ENCODE measurements at regions not wholly inside any gene's neighbourhood (a gene's known extent, or its start where the extent isn't known, plus 50 kb on each side); places are given as distances from the start of the nearest gene placed in this dataset.
A peak's percentile ranks its signal among the peaks of the same experiment; 100 is the strongest.

DNA sequence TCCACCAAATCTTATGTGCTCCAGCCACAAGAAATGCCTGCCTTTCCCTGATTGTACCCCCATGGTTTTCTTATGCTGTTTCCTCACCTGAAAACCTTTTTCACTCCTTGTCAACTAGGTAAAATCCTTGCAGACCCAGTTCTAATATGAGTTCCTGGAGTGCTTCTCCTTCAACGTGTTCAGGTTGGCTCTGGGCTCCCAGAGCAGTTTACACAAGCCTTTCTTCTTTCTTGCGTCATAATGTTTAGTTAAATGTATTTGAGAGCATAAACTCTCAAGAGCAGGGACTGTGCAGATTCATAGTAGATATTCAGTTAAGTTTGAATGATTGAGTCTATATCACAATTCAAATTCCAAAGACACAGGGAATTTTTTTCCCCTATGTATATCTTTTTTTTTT is 484.8 kb upstream of the CCDC196 start:
- ChIA-PET CTCF (no interaction called here), POLR2A (no interaction called here)
- H3K4me3 ChIP-seq (ENCODE audit: low read depth, low read length), result no peak overlapping the region
- TF ChIP-seq, protein P1, sequence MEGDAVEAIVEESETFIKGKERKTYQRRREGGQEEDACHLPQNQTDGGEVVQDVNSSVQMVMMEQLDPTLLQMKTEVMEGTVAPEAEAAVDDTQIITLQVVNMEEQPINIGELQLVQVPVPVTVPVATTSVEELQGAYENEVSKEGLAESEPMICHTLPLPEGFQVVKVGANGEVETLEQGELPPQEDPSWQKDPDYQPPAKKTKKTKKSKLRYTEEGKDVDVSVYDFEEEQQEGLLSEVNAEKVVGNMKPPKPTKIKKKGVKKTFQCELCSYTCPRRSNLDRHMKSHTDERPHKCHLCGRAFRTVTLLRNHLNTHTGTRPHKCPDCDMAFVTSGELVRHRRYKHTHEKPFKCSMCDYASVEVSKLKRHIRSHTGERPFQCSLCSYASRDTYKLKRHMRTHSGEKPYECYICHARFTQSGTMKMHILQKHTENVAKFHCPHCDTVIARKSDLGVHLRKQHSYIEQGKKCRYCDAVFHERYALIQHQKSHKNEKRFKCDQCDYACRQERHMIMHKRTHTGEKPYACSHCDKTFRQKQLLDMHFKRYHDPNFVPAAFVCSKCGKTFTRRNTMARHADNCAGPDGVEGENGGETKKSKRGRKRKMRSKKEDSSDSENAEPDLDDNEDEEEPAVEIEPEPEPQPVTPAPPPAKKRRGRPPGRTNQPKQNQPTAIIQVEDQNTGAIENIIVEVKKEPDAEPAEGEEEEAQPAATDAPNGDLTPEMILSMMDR (IDR thresholded peaks at IDR 0.05; ENCODE audit: insufficient read depth, low read length, missing control alignments), result no peak
- no peak for DNase-seq (ENCODE audit: low read depth, low spot score)

DNA sequence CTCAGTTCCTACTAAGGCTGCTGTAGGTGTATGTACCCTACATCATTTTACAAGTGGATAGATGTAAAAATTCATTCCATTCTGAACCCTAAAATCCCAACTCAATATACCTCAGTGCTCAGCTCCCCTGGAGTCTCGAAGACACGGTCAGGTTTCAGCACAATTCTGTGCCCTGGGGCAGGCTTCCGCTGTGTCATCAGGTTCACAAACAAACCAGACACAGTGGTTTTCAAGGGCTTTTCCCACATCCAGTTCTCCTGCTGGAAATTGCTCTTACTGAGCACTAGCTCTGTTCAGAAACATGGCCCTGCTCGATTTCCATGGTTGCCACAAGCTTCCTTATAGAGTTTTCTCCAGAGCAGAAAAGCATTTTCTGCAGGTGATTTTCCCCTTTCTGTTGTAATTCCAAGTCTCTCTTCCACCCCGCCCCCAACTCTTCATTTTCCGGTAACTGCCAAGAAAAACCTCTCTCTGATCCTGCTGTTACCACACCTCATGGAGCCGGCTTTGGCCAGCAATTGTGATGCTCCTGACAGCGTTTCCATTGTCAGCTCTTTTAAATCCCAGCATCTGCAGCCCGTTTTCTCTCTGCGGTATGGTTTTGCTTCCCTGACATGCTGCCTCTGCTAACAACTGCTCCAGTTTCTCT is 483.0 kb upstream of the CCDC196 start:
- POLR2A ChIA-PET, result no interaction called here
- TF ChIP-seq, protein P1 (IDR thresholded peaks at IDR 0.05; ENCODE audit: insufficient read depth, low read length, missing control alignments), result no peak
- CTCF ChIA-PET, result no interaction called here
- DNase-seq (ENCODE audit: low read depth, low spot score), result no peak
- no peak overlapping the region for H3K4me3 ChIP-seq (ENCODE audit: low read depth, low read length)

DNA sequence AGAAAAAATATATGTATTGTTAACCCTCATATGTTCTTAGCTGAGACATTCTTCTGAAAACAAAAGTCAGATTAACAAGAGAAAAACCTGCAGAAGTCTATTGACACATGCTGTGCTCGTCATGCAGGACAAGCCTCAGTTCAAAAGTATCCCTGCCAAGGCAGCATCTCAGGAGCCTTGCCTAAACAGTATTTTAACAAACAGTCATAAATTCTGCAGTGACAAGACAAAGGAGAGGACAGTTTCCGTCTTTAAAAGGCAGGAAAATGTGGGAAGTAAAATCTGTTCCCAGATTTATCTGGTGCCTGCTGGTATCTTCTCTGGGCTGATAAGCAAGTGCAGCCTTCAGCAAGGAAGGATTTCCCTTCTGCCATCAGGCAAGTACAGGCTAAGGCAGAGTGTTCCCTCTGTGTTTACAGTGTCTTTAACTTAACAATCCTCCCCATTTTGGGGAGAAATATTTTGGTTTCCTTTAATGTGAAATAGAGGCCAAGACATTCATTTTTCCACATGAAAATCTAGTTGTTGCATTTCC is 480.2 kb upstream of the CCDC196 start:
- DNase-seq (ENCODE audit: low read depth, low spot score), result no peak
- CTCF ChIA-PET, result no interaction called here

DNA sequence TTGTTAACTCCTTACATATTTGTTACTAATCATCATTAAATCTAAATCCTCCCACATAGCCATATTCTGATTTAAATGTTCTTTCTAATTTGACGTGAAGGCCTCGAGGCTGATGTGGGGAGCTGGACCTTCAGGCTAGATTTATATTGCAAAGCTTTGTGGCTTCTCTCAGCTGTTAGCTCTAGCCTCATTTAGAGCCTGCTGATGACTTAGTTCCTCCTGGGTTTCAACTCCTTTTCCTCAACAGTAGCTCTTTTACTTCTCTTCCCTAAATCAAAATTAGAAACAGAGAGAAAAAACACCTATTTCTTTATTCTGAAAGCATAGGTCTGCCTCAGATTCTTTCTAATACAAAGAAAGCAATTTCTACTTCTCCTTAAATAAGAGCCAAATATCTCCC is 477.5 kb upstream of the CCDC196 start:
- no peak overlapping the region for H3K4me3 ChIP-seq (ENCODE audit: low read depth, low read length)
- ChIA-PET CTCF (interaction anchor here (0.7 to 1.1 kb wide), 3 partner anchors 50 to 184 kb away, joined by 3 read pairs; no protein-coding TSS in a partner anchor), POLR2A (no interaction called here)
- no peak for DNase-seq (ENCODE audit: low read depth, low spot score)
- TF ChIP-seq, protein P1 (IDR thresholded peaks at IDR 0.05; ENCODE audit: insufficient read depth, low read length, missing control alignments), result no peak

More for the DNA sequence above, 480.2 kb upstream of the CCDC196 start:
- H3K4me3 ChIP-seq (ENCODE audit: low read depth, low read length), result no peak overlapping the region
- POLR2A ChIA-PET, result no interaction called here
- TF ChIP-seq, protein P1 (IDR thresholded peaks at IDR 0.05; ENCODE audit: insufficient read depth, low read length, missing control alignments), result no peak

DNA sequence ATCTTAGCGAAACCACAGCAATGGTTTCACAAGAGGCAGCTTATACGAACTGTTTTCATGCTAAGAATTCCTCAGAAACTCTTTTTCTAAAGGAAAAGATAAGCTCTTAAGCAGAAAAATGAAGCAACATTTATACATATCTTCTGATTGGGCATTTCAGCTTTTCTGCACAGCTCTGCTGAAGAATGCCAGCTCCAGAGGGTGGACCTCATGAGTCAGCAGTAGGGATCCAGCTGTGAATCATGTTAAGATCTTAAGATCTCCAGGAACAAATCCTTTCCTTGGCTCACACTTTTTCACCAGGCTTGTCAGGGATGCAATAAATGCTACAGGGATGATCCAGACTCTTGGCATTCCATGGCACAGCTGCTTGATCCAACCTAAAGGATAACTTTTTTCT is 477.1 kb upstream of the CCDC196 start:
- ChIA-PET POLR2A (no interaction called here), CTCF (interaction anchor here (1.1 kb wide), 2 partner anchors 50 to 61 kb away, joined by 3 read pairs; no protein-coding TSS in a partner anchor)

DNA sequence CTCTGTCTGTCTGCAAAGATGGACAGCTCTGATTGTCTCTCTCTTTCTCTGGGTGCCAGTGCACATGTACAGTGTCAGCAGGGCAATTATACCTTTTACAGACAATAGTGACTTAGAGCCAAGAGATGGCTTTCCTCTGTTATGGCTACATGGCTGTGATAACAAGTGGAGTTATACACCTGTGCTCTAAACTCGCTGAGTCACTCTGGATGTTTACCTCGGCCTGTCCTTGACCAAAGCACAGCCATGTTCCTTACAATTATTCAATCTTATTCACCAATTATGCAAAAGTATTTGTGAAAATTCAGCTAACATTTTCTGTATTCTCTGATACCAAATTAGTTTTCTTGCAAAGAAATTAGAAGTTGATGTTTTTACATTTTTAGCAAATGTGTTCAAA is 475.5 kb upstream of the CCDC196 start:
- no peak for DNase-seq (ENCODE audit: low read depth, low spot score)
- CTCF ChIA-PET, result no interaction called here
- POLR2A ChIA-PET, result no interaction called here
- H3K4me3 ChIP-seq (ENCODE audit: low read depth, low read length), result no peak overlapping the region
- TF ChIP-seq, protein P1 (IDR thresholded peaks at IDR 0.05; ENCODE audit: insufficient read depth, low read length, missing control alignments), result no peak

More for the DNA sequence above, 477.1 kb upstream of the CCDC196 start:
- no peak overlapping the region for H3K4me3 ChIP-seq (ENCODE audit: low read depth, low read length)
- DNase-seq (ENCODE audit: low read depth, low spot score), result peak; percentile 37
- TF ChIP-seq, protein P1 (IDR thresholded peaks at IDR 0.05; ENCODE audit: insufficient read depth, low read length, missing control alignments), result no peak

Data from AG04449 (cell line).